Mononuclear cell (primary cell): ENCODE measurements at regions not wholly inside any gene's neighbourhood (a gene's known extent, or its start where the extent isn't known, plus 50 kb on each side); places are given as distances from the start of the nearest gene placed in this dataset.
"Not testable (repeated sequence)": the region's sequence is repeated elsewhere in the genome, so short reads cannot be mapped to it uniquely, and the experiment has no call there.

Experiments
- H3K27me3 ChIP-seq: 2 replicates; pipeline ENCODE4 v1.6.0; 2011; ENCODE audit warnings: low read length, control low read depth; ENCODE audit not compliant: insufficient read depth
- H3K4me1 ChIP-seq: 2 replicates; pipeline ENCODE4 v1.5.1; 2011; ENCODE audit warnings: mild to moderate bottlenecking, low read length, control low read depth; ENCODE audit not compliant: insufficient read depth
- H3K4me3 ChIP-seq: 2 replicates; pipeline ENCODE4 v1.5.1; 2011; ENCODE audit warnings: mild to moderate bottlenecking, low read length, moderate library complexity
- H3K9me3 ChIP-seq: 2 replicates; pipeline ENCODE4 v1.5.1; 2011; ENCODE audit warnings: low read depth, mild to moderate bottlenecking, control low read depth, low read length

DNA sequence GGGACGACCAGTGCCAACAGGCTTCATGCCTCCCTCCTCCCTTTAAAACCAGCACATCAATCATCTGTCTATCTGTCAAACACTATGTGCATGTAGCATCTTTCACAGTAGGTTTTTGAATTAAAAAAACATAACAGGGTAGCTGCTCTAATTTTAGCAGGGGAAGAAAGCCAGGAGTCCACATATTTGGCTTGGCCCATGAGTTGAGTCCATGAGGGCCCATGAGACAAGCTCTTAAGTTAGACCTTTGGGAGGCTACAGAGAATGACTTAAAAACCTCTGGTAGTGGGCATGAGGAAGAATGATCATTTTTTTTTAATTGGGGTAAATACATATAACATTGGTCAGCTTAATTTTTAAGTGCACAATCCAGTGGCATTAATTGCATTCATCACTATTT, 194.9 kb downstream of the UTRN start:
- Histone ChIP-seq H3K9me3 (no peaks in the 10 kb centered on the region), H3K27me3 (no peaks in the 10 kb centered on the region), H3K4me1 (no peaks in the 10 kb centered on the region), H3K4me3 (no peak overlapping the region)

DNA sequence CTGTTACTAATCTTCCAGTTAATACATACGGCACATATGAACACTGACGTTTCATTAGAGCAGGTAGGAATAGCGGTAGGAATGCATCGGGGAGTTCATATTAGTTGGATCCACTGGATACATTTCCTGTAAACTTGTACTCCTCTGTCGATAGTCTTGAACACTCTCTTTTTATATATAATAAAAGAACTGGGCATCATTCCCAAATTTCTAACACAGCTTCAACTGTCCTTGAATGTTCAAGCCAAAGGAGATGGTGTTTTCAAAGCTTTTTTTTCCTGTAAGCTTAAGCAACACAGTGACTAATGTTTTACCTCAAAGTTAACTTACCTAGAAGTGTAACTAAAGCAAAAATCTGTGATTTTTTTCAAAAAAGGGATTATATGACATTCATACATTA, 195.3 kb downstream of the UTRN start:
- Histone ChIP-seq H3K27me3 (no peaks in the 10 kb centered on the region), H3K4me3 (no peak overlapping the region), H3K4me1 (no peaks in the 10 kb centered on the region), H3K9me3 (no peaks in the 10 kb centered on the region)

GRCh38 chr6:144481527-144481926, 196.4 kb downstream of the UTRN start:
- no peaks in the 10 kb centered on the region for H3K9me3 ChIP-seq
- H3K4me1 ChIP-seq = no peaks in the 10 kb centered on the region
- H3K27me3 ChIP-seq = no peaks in the 10 kb centered on the region
- H3K4me3 ChIP-seq = no peak overlapping the region

GRCh38 chr6:144482142-144482541, 197.0 kb downstream of the UTRN start:
- Histone ChIP-seq H3K4me1 (no peaks in the 10 kb centered on the region), H3K4me3 (no peak overlapping the region), H3K27me3 (no peaks in the 10 kb centered on the region), H3K9me3 (no peaks in the 10 kb centered on the region)

DNA sequence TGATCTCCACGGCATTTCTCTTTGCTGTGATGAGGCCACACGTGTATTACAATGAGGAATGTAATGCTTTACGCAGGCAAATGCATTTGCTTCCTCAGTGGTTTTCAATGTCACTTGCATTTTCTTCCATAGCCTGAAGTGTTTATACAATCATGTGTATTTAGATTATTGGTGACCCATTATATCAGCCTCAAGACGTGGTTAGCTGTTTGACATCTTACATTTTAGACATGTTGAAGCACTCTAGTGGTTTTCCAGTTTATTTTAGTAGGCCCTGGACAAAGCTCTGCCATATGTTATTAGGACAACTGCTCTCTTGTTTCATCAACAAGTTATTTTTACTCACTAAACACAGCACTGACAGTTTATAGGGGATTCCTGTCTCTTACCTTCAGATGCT, 200.4 kb downstream of the UTRN start:
- no peak overlapping the region for H3K4me3 ChIP-seq

GRCh38 chr6:144488590-144488989, 203.5 kb downstream of the UTRN start:
- H3K9me3 ChIP-seq = no peaks in the 10 kb centered on the region
- no peaks in the 10 kb centered on the region for H3K27me3 ChIP-seq
- no peak overlapping the region for H3K4me3 ChIP-seq
- H3K4me1 ChIP-seq = no peaks in the 10 kb centered on the region

More for the DNA sequence above, 200.4 kb downstream of the UTRN start:
- Histone ChIP-seq H3K27me3 (no peaks in the 10 kb centered on the region), H3K9me3 (no peaks in the 10 kb centered on the region), H3K4me1 (no peaks in the 10 kb centered on the region)

- Histone ChIP-seq H3K4me1 (no peaks in the 10 kb centered on the region), H3K27me3 (no peaks in the 10 kb centered on the region), H3K9me3 (no peaks in the 10 kb centered on the region), H3K4me3 (no peak overlapping the region)
Measured at GRCh38 chr6:144493035-144493910, 208.1 kb downstream of the UTRN start.

DNA sequence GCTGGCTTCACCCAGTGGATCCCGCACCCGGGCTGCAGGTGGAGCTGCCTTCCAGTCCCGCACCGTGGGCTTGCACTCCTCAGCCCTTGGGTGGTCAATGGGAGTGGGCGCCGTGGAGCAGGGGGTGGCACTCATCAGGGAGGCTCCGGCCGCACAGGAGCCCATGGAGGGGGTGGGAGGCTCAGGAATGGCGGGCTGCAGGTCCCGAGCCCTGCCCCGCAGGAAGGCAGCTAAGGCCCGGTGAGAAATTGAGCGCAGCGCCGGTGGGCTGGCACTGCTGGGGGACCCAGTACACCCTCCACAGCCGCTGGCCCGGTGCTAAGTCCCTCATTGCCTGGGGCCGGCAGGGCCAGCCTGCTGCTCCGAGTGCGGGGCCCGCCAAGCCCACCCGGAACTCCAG, 209.9 kb downstream of the UTRN start:
- not testable (repeated sequence) for H3K4me3 ChIP-seq, H3K4me1 ChIP-seq, H3K9me3 ChIP-seq, H3K27me3 ChIP-seq

GRCh38 chr6:144497650-144498049, 212.5 kb downstream of the UTRN start:
- no peak overlapping the region for H3K4me3 ChIP-seq
- no peaks in the 10 kb centered on the region for H3K4me1 ChIP-seq
- H3K9me3 ChIP-seq = no peaks in the 10 kb centered on the region
- no peaks in the 10 kb centered on the region for H3K27me3 ChIP-seq

- no peak overlapping the region for H3K4me3 ChIP-seq
- H3K27me3 ChIP-seq = no peaks in the 10 kb centered on the region
- H3K4me1 ChIP-seq = no peaks in the 10 kb centered on the region
- peaks cover 9% of the 10 kb centered on the region for H3K9me3 ChIP-seq
Measured at GRCh38 chr6:144500892-144501291, 215.8 kb downstream of the UTRN start.

- H3K4me3 ChIP-seq, H3K27me3 ChIP-seq, H3K9me3 ChIP-seq, H3K4me1 ChIP-seq: not testable (repeated sequence)
Measured at GRCh38 chr6:144505214-144505613, 220.1 kb downstream of the UTRN start.

- not testable (repeated sequence) for H3K4me1 ChIP-seq, H3K9me3 ChIP-seq, H3K27me3 ChIP-seq, H3K4me3 ChIP-seq
Measured at GRCh38 chr6:144506051-144506450, 220.9 kb downstream of the UTRN start.

- not testable (repeated sequence) for H3K9me3 ChIP-seq, H3K4me3 ChIP-seq, H3K27me3 ChIP-seq, H3K4me1 ChIP-seq
Measured at GRCh38 chr6:144507772-144508312, 222.7 kb downstream of the UTRN start.

DNA sequence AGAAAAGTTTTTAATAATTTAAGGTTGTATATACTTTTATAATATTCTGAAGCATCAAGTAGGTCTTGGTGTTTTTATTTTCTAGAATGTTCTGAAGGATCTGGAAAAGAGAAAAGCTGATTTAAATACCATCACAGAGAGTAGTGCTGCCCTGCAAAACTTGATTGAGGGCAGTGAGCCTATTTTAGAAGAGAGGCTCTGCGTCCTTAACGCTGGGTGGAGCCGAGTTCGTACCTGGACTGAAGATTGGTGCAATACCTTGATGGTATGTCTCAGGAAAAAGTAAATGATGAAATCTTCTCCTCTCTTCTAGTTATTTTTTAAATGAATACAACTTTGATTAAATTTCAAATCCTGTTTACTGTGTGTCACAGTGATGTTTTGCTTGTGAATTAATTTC, 225.7 kb downstream of the UTRN start:
- H3K27me3 ChIP-seq = no peaks in the 10 kb centered on the region
- no peaks in the 10 kb centered on the region for H3K9me3 ChIP-seq
- no peaks in the 10 kb centered on the region for H3K4me1 ChIP-seq
- H3K4me3 ChIP-seq = no peak overlapping the region

DNA sequence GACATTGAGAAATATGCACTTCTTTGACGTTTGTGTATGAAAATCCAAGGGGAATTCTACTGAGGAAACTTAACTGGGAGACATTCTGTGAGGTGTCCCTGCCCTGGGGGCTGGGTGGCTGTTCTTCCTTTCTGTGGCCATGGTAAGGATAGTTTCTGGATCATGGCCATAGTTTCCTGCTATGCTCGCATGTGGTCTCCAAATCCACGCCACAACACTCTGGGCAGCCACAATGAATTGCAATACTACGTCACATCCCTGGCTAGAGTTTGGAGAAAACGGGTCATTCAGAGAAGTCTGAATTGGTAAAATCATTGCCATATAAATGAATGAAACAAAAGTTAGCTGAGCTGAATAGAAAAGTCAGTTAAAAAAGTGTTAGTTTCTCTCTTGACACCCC, 230.6 kb downstream of the UTRN start:
- Histone ChIP-seq H3K9me3 (no peaks in the 10 kb centered on the region), H3K27me3 (no peaks in the 10 kb centered on the region), H3K4me1 (no peaks in the 10 kb centered on the region), H3K4me3 (no peak overlapping the region)

DNA sequence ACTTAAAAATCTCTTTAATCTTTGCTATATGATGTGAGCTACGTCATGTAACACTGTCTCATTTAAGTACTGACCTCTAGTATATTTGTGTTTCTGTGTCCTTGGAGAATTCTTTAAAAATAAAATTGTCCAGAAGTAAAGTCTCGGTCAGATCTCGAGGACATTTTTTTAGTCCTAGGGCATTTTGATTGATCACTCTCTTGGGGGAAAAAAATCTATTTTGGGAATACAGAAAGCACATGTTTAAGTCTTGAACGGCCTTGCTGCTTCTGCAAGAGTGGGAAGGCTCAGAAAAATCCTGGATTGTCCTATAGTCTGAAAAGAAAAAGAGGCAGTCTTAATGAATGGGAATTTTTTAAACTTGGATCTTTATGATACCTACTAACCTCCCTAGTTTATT, 234.3 kb downstream of the UTRN start:
- Histone ChIP-seq H3K4me3 (no peak overlapping the region), H3K4me1 (no peaks in the 10 kb centered on the region), H3K9me3 (no peaks in the 10 kb centered on the region), H3K27me3 (no peaks in the 10 kb centered on the region)
